K562 (cell line): ENCODE measurements at regions not wholly inside any gene's neighbourhood (a gene's known extent, or its start where the extent isn't known, plus 50 kb on each side); places are given as distances from the start of the nearest gene placed in this dataset.

Source experiments
- ATAC-seq: fragments of 200-7000 bp; cut with Tn5 transposase; 3 replicates; pipeline ENCODE4 v1.9.1; 2020; ENCODE audit warnings: moderate library complexity
- BruUV-seq: library from RNA; stranded (reverse); fragments of 400-500 nt; replicated peaks from 2 replicates; lab custom pipeline; 2021; lab: Mats Ljungman, UMichigan
- CTCF ChIA-PET: fragments of 300-600 bp; formaldehyde crosslinking; extraction: SDS; loops from one replicate; lab custom pipeline; 2021; ENCODE audit warnings: low intra/inter-chr PET ratio; lab: Yijun Ruan, JAX
- POLR2A ChIA-PET: fragments of 300-600, 350-650 bp; sonication (Branson Sonifier 250); formaldehyde crosslinking; extraction: SDS; loops from one replicate; lab custom pipeline; 2021; ENCODE audit warnings: antibody characterized with exemption, inconsistent platforms; lab: Yijun Ruan, JAX
- DNase-seq, 4 experiments: peaks; one replicate each; pipeline versions ENCODE4 v3.0.0 to v3.0.0-alpha.2; 2011 to 2018; ENCODE audit warnings: low spot score in 3 of 4, mixed read lengths in 3 of 4; ENCODE audit errors: extremely low read depth in 1 of 4
- FAIRE-seq: peaks from 2 replicates; lab custom pipeline; 2011; peaks lifted over from hg19 to GRCh38; lab: Jason Lieb, UNC
- H2AFZ ChIP-seq: 2 replicates; pipeline ENCODE4 v1.6.0; 2011; ENCODE audit warnings: low read depth, low read length, control low read depth, inconsistent platforms
- H3K27ac ChIP-seq: fragments of 200-600 bp; 3 replicates; pipeline ENCODE4 v1.8.0; 2011; ENCODE audit warnings: low read depth, mild to moderate bottlenecking, control low read depth, inconsistent platforms, low read length, moderate library complexity, mixed read lengths; ENCODE audit errors: extremely low read depth
- H3K27me3 ChIP-seq, 2 experiments: fragments of 300-600 bp in 1 of 2; 2 replicates in 1 of 2; 3 replicates in 1 of 2; pipeline versions ENCODE4 v1.6.0 to v1.8.0; 2011; ENCODE audit warnings: inconsistent platforms in 2 of 2, low read length in 2 of 2, mild to moderate bottlenecking in 1 of 2, mixed read lengths in 1 of 2, moderate library complexity in 1 of 2; ENCODE audit not compliant: control insufficient read depth in 2 of 2, insufficient read depth in 2 of 2
- H3K36me3 ChIP-seq: fragments of 300-600 bp; 3 replicates; pipeline ENCODE4 v1.8.0; 2011; ENCODE audit warnings: mild to moderate bottlenecking, low read length, inconsistent platforms; ENCODE audit not compliant: control insufficient read depth, insufficient read depth
- H3K4me1 ChIP-seq, 2 experiments: fragments of 200-600 bp in 1 of 2; replicated peaks in 1 of 2; 2 replicates in 1 of 2; 3 replicates in 1 of 2; pipeline versions ENCODE4 v1.5.1 to v1.8.0; 2011; ENCODE audit warnings: inconsistent platforms in 2 of 2, low read length in 2 of 2, mild to moderate bottlenecking in 1 of 2, mixed read lengths in 1 of 2, moderate library complexity in 1 of 2; ENCODE audit not compliant: control insufficient read depth in 2 of 2, insufficient read depth in 2 of 2
- H3K4me2 ChIP-seq: 2 replicates; pipeline ENCODE4 v1.6.1; 2011; ENCODE audit warnings: low read length, control low read depth, inconsistent platforms, mixed read lengths; ENCODE audit not compliant: insufficient read depth
- H3K4me3 ChIP-seq: fragments of 200-600 bp; sonication (generic), shearing (Covaris generic); 2 replicates; pipeline ENCODE4 v1.5.1; 2016; ENCODE audit warnings: control low read depth, inconsistent platforms
- H3K79me2 ChIP-seq: fragments of 200-600 bp; 3 replicates; pipeline ENCODE4 v1.8.0; 2011; ENCODE audit warnings: low read length, inconsistent platforms; ENCODE audit not compliant: control insufficient read depth, insufficient read depth
- H3K9ac ChIP-seq, 2 experiments: 2 replicates each; pipeline versions ENCODE4 v1.6.0 to v1.6.1; 2011; ENCODE audit warnings: low read depth in 2 of 2, low read length in 2 of 2, control low read depth in 1 of 2, inconsistent platforms in 1 of 2, mild to moderate bottlenecking in 1 of 2, mixed read lengths in 1 of 2; ENCODE audit not compliant: insufficient read depth in 1 of 2
- H3K9me1 ChIP-seq: one replicate; pipeline ENCODE4 v1.6.0; 2011; ENCODE audit warnings: inconsistent platforms, mild to moderate bottlenecking, low read length, moderate library complexity; ENCODE audit not compliant: control insufficient read depth, insufficient read depth
- H3K9me3 ChIP-seq: replicated peaks from 2 replicates; pipeline ENCODE4 v1.5.1; 2011; ENCODE audit warnings: low read depth, low read length, inconsistent platforms; ENCODE audit not compliant: control insufficient read depth, insufficient read depth
- H4K20me1 ChIP-seq: replicated peaks from 2 replicates; pipeline ENCODE4 v1.6.1; 2011; ENCODE audit warnings: low read length, inconsistent platforms, mixed read lengths; ENCODE audit not compliant: control insufficient read depth, insufficient read depth
- EWSR1 ChIP-seq: fragments of 450-650 bp; IDR thresholded peaks from 2 replicates; pipeline ENCODE4 v1.6.1; 2018; ENCODE audit warnings: borderline replicate concordance, mild to moderate bottlenecking, low read depth, moderate library complexity; ENCODE audit not compliant: partially characterized antibody
- HCFC1 ChIP-seq: IDR thresholded peaks from 2 replicates; pipeline ENCODE4 v1.6.1; 2012; ENCODE audit warnings: low read depth, low read length, improper control_type of control experiment
- MLLT1 ChIP-seq, 2 experiments: fragments of 450-650 bp; IDR thresholded peaks; 2 replicates each; pipeline ENCODE4 v1.6.1; 2016
- PHF20 ChIP-seq: fragments of 450-650 bp; IDR thresholded peaks from 2 replicates; pipeline ENCODE4 v1.6.1; 2018; ENCODE audit not compliant: partially characterized antibody
- PHTF2 ChIP-seq: fragments of 250-450 bp; sonication (Bioruptor Pico); IDR thresholded peaks from 2 replicates; pipeline ENCODE4 v1.5.0; 2021; ENCODE audit warnings: mild to moderate bottlenecking
- SMARCE1 ChIP-seq: fragments of 450-650 bp; IDR thresholded peaks from 2 replicates; pipeline ENCODE4 v1.7.1; 2016; ENCODE audit warnings: mild to moderate bottlenecking
- ZBTB11 ChIP-seq, 3 experiments: fragments of 200-800 bp in 1 of 3; fragments of 250-450 bp in 1 of 3; fragments of 450-650 bp in 1 of 3; sonication (Bioruptor Pico) in 1 of 3; sonication (Bioruptor generic) in 1 of 3; formaldehyde crosslinking in 1 of 3; IDR thresholded peaks; 2 replicates each; pipeline versions ENCODE4 v1.6.1 to v1.8.0; 2016 to 2022; ENCODE audit warnings: mild to moderate bottlenecking in 2 of 3, missing genetic modification characterization in 2 of 3, missing compliant biosample characterization in 1 of 3, moderate library complexity in 1 of 3
- ZBTB43 ChIP-seq: sonication (generic); formaldehyde crosslinking; IDR thresholded peaks from 2 replicates; pipeline ENCODE4 v1.8.0; 2023; ENCODE audit warnings: mild to moderate bottlenecking, missing genetic modification reagents
- ZFX ChIP-seq: sonication (generic); formaldehyde crosslinking; IDR thresholded peaks from 2 replicates; pipeline ENCODE4 v1.8.0; 2022; ENCODE audit warnings: mild to moderate bottlenecking, missing genetic modification reagents, moderate library complexity
- ZNF212 ChIP-seq: fragments of 450-650 bp; formaldehyde crosslinking; IDR thresholded peaks from 2 replicates; pipeline ENCODE4 v1.4.0; 2020; ENCODE audit warnings: mild to moderate bottlenecking
- ZNF324 ChIP-seq: fragments of 250-450 bp; sonication (Bioruptor Pico); IDR thresholded peaks from 2 replicates; pipeline ENCODE4 v1.4.0; 2020; ENCODE audit warnings: mild to moderate bottlenecking
- ZNF444 ChIP-seq: fragments of 250-450 bp; sonication (Bioruptor Pico); IDR thresholded peaks from 2 replicates; pipeline ENCODE4 v1.4.0; 2020; ENCODE audit warnings: mild to moderate bottlenecking, moderate library complexity
- WGBS: fragments of 100-300 bp; shearing (Covaris generic); methylation state at CpG from one replicate; pipeline ENCODE4 v1.1.6; 2016; ENCODE audit warnings: low coverage, mixed read lengths; ENCODE audit not compliant: insufficient coverage; ENCODE audit errors: missing lambda C conversion rate; 5-methylcytosine and 5-hydroxymethylcytosine counted together
- in situ Hi-C: fragments of 300-500 bp; cut with MboI; formaldehyde crosslinking; loops from 4 replicates; pipeline ENCODE4 v1.15.0; 2018; ENCODE audit warnings: inconsistent platforms, mixed read lengths
- intact Hi-C: fragments of 100-400 bp; cut with micrococcal nuclease; formaldehyde crosslinking; loops from 2 replicates; pipeline ENCODE4 v1.14.2; 2022

DNA sequence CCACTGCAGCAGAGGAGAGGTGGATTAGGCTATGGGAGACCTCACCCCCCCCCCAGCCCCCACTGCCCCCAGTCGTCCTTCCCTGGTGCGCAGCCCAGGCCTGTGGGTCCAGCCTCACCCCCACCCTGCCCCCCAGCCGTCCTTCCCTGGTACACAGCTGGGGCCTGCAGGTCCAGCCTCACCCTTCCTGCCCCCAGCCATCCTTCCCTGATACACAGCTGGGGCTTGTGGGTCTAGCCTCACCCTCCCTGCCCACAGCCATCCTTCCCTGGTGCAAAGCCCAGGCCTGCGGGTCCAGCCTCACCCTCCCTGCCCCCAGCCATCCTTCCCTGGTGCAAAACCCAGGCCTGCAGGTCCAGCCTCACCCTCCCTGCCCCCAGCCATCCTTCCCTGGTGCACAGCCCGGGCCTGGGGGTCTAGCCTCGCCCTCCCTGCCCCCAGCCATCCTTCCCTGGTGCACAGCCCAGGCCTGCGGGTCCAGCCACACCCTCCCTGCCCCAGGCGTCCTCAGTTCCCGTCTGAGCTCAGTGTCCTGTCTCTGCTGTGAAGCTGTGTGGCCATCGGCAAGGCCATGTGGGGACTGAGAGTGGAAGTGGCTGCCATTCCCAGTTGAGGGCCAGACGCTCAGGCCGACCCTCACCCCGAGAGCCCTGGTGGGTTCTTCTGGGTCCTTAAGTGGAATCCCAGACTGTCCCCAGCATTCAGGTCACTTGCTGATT, 86.8 kb upstream of the SNTG2 start:
- Histone ChIP-seq H3K27ac (no peak overlapping the region), H3K9me3 (no peaks in the 10 kb centered on the region), H3K36me3 (no peaks in the 10 kb centered on the region), H2AFZ (no peak overlapping the region), H3K4me3 (no peak overlapping the region), H3K9me1 (no peaks in the 10 kb centered on the region), H3K9ac (no peak overlapping the region), H3K79me2 (no peaks in the 10 kb centered on the region), H3K4me1 (no peaks in the 10 kb centered on the region), H3K4me2 (no peak overlapping the region), H3K27me3 (peaks cover 11 to 42% of the 10 kb centered on the region in 2 experiments; a peak in 4 of 5 replicates), H4K20me1 (no peaks in the 10 kb centered on the region; the same call in 1 of the 2 replicates)
- no TSS peak for BruUV-seq
- DNase-seq (no peak), ATAC-seq (no peak), FAIRE-seq (no peak)
- 0% methylated on average over 10 of the region's 13 CpGs for WGBS
- TF ChIP-seq ZBTB43 (CRISPR knock-in tag) (no peak), EWSR1 (no peak), HCFC1 (no peak), ZNF324 (CRISPR knock-in tag) (no peak), ZNF444 (CRISPR knock-in tag) (no peak), ZNF212 (CRISPR knock-in tag) (no peak), SMARCE1 (no peak), MLLT1 (IDR thresholded peaks at IDR 0.05) (no peak), PHF20 (no peak), PHTF2 (CRISPR knock-in tag) (no peak), ZBTB11 (CRISPR knock-in tag; IDR thresholded peaks at IDR 0.05) (no peak), ZFX (CRISPR knock-in tag) (no peak)
- POLR2A ChIA-PET, result interaction anchor here (0.7 kb wide), 1 partner anchor 152 kb away, joined by 3 read pairs; no protein-coding TSS in a partner anchor
- intact Hi-C loops (no loop called here), in situ Hi-C loops (no loop called here)
- CTCF ChIA-PET, result no interaction called here
